RKO (cell line): ENCODE measurements at regions not wholly inside any gene's neighbourhood (a gene's known extent, or its start where the extent isn't known, plus 50 kb on each side); places are given as distances from the start of the nearest gene placed in this dataset.

Experiments used
- DNase-seq: peaks from one replicate; pipeline ENCODE4 v3.0.0-alpha.2; 2016; ENCODE audit warnings: low spot score

DNA sequence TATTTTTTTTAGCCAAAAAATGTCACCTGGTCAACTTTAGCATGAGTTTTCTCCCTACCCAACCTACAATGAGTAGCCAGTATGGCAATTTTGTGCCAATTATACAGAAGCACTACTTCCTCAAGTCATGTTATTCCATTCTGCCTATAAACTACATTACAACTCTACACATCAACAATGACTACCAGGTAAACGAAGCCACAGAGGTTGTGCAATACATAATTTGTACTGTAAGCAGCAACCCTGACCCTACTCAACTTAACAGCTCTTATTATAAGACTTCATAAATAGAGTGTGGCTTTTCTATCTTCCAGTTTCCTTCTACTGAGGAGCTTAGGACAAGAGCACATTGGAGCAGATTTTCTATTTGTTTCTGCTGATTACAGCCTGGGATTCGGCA, 160.5 kb downstream of the HS3ST1 start:
- DNase-seq: no peak

DNA sequence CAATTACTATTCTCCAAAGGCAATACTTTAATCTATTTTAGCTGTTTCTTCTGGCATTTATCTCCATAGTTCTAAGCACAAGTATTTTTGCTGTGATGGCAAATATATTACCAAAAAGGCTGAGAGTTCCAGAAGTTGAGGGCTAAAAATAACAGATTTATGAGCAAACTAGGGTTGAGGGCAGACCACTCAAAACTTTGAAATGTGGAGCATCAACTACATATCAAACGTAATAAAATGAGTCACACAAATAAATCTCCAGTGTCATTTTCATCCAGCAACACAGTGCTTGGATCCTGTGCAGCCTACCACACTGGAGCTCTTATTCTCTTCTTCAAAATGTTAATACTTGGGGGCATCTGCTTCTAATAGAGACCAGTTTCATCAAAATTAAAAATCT, 163.9 kb downstream of the HS3ST1 start:
- no peak for DNase-seq

DNA sequence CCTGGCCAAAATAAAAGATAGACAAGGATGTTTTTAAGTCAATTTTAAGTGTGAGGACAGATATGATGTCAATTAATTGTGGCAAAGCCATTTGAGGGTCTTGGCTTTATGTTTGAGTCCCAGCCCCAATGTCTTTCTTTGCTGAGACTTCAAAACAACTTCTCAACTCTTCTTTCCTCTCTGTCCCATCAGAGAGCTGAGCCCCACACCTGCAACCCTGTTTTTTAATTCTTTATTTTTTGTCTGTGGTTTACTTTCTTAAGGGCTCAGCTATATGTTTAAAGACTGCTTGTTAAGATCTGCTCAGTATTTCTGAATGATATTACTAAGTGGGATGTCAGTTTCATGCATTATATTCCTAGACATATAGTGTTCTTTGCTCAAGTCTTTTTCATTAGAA, 164.3 kb downstream of the HS3ST1 start:
- no peak for DNase-seq

DNA sequence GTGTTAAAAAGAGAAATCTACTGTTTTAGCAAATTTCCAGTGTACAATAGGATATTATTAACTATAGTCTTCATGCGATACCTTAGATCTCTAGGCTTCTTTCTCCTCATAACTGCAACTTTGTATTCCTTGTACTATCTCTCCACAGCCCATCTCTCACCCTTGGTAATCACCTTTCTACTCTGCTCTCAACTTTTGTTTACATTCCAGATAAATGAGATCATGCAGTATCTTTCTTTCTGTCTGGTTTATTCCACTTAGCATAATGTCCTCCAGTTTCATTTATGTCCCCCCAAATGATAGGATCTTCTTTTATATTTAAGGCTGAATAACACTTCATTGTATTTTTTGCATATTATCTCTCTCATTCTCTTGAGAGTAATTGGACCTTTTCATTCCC, 165.5 kb downstream of the HS3ST1 start:
- DNase-seq: no peak

DNA sequence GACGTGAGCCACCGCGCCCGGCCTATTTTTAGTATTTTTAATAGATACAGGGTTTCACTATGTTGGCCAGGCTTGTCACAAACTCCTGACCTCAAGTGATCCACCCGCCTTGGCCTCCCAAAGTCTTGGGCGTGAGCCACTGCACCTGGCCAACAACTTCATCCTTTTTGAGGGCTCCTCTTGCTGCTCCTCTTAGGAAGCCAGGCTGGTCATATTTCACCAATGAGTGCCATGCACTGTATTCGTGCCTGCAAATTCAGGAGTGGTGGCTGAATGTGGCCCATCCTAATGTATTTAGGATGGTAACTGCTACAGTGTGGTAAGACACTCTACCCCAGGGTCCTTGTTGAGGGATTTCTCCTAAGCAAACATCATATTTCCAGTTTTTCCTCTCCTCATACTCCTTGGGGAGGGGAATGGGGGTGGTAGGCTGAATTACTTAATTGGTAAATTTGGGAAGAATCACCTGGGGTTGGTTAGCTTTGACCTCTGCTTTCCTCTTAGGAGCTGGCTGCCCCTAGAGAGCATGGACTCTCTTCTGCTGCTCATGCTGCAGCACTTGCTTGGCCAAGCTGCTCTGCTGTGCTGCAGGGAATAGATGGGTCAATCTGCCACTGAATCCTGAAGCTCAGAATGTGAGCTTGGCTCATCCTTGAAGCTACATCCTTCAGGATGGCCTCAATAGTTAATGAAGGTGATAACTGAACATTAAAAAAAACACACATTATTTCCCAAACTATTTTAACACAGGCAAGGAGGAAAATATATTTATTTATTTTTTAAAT, 167.4 kb downstream of the HS3ST1 start:
- no peak for DNase-seq

DNA sequence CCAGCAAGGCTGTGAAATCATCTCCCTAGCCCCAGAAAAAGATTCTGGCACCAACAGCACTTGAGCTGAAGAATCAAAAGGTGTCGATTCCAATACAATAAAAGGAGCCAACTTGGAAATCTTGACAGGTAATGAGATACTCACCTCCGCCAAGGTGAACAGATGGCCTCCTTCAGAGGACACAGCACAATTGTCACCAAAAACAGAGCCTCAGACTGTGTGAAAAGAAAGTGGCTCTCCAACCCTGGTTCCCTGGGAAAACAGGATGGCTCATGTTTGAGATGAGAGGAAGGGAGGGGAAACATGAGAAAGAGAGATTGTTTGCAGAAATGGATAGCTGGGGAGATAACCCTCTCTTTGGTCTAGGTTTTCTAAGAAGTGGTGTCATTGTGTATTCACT, 168.9 kb downstream of the HS3ST1 start:
- no peak for DNase-seq

DNA sequence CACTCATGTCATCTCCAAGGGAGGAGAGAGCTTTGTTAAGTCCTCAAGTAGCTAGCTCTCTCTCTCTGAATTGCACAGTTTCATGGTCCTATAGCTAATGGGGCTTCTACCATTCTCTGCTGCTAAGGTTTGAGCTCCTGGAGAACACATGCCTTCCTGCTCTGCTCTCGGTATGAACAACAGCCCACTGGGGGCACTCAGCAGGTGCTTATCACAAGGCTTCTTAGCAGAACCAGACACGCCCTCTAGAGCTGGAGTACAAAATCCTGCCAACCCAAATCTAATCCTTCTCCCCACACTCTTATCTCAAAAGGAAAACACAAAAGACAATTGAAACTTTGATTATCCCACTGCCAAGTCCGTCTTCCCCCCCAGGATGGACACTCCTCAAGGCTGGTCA, 176.5 kb downstream of the HS3ST1 start:
- DNase-seq: no peak

DNA sequence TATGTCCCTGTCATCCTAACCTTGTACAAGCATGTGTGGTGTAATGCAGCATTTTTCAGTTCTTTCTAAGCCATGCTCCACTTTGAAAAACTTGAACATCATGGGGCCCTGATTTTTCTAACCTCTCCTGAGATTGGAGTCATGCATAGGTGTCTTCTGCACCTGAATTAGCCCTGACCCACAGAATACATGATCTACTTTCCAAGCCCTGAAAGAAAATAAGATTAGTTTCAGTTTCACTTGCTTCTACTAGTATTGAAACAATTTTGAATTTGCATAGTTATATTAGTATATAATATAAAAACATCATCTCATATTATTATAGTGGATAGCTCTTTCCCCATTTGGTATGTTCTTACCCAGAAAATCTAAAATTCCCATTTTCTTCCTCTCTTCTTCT, 178.2 kb downstream of the HS3ST1 start:
- no peak for DNase-seq

DNA sequence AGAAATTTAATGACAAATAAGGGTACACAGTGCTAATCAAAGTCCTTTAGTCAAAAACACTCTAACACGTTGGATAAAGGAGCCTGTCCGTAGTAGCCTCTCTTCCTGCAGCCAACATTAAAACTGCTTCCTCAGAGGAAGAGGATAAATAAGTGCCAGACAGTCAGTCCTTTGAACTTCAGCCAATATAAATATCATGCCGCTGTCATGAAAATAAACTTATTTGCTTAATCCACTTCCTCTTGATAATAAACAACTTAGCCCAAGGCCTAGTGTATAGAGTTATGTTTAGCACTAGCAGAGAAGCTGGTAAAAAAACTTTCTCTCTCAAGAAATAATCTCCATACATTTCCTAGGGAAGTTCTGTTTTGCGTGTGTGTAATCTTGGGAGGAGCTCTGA, 196.7 kb downstream of the HS3ST1 start:
- no peak for DNase-seq

DNA sequence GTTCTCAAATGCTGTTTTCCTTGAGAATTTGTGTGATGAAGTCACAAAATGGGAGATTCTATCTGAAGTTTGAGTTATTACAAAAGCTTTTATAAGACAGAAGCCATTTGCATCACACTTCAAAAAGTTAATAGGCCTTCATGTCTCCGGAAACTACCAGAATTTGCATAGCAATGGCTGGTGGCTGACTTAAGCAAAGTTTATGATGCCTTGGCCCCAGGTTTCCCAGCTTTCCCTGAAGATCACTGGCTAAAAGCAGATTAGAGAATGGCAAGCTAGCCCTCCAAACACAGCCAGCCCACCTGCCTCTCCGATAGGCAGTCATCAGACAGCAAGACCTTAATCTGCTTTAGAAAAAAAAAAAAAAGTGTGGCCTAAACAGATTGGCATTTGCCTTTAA, 197.8 kb downstream of the HS3ST1 start:
- DNase-seq: no peak

DNA sequence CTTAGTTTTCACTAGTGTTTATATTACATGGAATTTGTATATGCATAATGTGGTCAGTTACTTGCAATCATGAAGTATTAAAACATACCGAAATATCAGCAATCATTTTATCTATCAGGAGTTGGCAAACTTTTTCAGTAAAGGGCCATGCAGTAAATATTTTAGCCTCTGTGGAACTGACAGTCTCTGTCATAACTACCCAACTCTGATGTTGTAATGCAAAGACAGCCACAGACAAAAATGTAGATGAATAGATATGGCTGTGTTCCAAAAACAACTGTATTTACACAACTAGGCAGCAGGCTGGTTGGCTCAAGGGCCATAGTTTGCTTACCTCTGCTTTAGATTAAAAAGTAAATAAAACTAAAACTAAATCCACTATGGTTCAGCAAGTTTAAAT, 200.2 kb downstream of the HS3ST1 start:
- DNase-seq: no peak

DNA sequence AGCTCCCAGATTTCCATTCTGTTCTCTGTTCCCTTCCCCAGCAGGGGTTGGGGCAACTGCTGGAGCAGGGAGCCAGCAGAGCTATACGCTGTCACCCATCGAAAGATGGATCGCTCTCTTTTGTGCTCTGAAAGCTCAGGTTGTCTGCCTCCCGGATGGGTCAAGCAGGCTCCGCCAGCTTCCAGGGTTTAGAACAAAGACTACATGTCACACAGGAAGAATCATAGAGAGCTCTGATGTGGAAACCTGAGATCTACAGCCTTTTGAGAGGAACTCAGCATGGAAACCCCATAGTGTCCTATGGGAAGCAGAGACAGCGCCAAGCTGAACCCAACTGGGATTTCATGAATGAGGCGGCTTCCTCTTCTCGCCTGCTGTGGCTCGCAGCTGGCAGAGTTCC, 205.4 kb downstream of the HS3ST1 start:
- no peak for DNase-seq

DNA sequence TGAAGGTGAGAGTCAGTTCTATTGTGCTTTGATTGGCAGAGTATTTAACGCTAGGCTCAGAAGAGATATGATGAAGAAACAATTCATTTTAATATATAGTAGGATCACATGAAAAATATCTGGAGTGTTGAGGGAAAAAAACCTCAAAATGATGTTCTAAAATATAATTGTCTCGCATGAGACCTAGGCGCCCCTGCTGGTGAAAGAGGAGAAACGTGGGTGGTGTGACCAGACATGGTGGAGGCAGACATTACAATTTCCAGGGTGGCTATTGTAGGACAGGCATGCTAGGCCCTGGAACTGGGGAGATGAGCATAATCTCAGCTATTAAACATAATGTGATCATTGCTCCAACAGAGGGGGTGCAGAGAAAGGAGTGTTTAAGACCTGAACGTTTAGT, 210.0 kb downstream of the HS3ST1 start:
- no peak for DNase-seq

DNA sequence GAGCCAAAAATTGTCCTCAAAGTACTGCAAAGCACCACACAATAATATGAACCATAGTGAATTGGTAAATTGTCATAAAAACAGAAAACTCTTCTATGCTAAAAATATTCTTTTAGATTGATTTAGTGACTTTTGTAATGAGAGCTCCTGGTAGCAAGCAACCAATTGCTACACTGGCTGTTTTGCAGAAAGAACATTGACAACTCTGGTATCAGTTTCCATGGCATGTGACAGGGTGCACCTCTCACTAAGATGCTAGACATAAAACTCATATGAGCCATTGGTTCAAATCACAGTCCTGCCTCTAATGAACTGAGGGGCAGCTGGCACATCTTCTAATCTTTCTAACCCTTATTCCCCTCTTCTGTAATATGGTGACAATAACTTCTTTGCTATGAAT, 212.2 kb downstream of the HS3ST1 start:
- no peak for DNase-seq

DNA sequence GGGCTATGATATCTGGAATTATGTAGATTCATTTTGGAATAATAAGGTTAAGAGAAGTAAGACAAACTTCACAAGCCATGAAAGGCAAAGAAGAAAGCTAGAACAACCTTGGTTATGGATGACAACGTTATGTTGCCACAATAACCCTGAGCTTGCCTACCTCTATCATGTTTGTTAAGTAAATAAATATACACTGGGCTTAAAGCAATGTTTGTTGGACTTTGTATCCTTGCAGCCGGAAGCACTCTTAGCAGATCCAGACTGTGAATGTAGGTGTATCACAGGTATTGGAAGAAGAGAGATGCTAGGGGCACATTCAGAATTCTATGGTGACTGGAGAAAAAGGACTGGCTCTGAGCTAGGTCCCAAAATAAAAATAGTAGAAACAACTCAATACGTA, 214.4 kb downstream of the HS3ST1 start:
- DNase-seq: no peak

DNA sequence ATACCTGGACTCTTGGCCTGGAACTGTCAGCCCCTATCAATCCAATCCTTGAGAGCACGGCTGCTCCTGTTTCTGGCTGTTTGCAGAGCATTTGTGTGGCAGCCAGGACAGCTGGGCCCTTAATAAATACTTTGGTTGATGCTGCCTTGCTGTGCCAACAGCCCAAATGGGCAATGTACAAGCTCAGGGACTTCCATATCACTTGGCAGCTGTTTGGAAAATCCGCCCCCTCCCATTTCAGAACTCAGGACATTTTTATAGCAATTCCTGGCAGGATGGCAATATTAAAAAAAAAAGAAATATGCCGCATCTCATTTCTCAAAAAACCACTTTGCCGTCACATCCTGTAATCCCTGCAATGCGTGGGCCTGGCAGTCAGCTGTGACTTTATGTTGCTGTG, 218.9 kb downstream of the HS3ST1 start:
- no peak for DNase-seq

DNA sequence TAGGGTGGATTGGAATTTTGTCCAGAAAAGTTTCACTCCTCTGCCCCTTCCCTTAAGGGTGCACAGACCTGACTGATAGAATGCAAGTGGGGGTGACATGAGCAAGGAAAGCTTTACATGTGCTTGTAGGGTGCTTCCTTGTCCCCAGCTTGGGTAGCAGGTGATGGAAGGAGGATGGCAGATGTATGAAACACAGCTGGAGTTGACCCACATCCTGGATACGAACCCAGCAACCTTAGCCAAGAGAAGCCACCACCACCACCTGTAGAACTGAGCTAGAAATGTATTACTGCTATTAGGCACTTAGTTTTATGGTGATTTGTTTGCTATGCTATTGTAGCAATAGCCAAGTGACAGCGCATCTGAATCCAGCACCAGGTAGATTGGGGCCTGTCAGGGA, 227.4 kb downstream of the HS3ST1 start:
- no peak for DNase-seq

DNA sequence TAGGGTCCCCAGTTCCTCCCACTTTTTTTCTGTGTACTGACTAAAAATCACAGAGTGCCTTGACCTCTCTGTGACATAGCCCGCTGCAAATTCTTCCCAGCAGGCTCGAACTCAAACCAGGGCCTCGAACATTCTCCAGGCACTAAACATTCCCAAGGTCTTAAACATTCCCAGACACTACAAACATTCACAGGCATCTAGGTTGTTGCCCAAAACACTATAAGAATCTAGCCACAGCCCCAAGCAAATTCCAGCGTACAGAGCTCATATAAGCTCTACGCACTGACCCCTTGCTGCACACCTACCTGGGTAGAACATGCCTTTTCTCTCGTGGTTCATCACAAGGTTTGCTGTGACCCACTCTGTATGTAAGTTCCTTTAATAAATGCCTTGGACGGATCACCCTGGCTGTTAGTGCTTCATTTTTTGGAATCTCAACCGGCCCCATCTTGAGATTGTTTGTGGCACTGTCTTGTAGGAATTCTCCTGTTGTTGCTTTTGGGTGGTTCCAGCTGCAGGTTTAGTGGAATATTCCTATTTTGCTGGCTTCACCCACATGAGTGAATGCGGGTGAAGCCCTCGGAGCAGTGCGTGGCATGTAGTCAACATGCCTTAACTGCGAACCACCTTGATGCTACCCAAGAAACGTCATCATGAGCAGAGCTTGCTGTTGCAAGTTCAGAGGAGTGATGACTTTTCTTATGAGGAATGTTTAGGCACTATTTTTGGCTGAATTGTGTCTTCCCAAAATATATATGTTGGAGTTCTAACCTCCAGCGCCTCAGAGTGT, 230.0 kb downstream of the HS3ST1 start:
- DNase-seq: no peak

DNA sequence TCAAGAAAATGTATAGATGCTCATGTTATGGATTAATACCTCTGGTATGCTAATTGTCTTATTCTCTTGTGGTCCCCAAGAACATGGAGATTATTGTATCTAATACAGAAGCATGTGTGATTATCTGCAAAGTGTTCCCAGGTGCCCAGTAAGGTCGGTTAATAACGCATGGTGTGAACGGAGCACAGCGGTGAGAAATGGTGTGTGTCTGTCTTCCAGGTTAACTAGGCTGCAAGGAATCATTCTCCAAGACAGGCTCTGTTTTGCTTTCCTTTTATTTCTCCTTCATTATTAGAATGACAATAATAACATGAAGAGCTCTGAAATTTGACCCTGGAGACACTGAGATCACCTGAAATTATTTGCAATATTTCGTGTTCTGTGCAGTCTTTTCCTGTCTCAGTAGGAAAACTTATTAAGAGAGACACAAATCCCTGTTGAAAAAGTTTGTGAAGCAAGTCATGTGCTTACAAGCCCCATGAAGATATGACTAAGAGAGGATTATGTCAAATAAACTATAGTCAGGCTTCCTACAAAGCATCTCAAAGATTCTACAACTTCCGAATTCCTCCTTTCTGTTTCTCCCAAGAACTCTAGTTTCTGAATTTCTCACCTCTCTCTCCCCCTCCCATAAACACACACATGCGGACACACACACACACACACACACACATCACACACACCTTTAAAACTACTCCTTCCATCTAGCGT, 230.9 kb downstream of the HS3ST1 start:
- no peak for DNase-seq

DNA sequence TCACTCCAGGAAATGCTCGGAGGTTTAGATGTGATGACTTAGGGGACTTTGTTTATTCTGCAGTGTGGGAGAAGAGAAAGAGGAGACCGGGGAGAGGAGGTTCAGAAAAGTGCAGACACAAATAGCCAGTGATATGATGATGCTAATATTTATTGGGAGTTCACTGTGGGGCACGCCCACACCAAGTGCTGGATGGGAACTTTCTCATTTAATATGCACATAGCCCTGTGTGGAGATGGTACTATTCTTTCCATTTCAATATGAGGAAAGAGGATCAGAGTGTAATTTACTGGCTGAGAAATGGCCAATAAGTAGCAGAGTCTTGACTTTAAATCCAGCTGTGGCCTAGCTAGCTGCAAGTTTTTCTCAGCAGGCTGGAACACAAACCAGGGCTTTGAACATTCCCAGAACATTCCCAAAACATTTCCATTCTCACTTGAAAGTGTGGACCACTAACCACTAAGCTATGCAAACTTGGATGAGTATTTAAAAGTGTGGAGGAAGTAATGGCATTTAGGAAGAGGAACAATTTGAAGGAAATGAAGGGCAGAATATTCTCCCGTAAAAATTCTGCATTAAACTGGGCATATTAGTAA, 231.7 kb downstream of the HS3ST1 start:
- no peak for DNase-seq

DNA sequence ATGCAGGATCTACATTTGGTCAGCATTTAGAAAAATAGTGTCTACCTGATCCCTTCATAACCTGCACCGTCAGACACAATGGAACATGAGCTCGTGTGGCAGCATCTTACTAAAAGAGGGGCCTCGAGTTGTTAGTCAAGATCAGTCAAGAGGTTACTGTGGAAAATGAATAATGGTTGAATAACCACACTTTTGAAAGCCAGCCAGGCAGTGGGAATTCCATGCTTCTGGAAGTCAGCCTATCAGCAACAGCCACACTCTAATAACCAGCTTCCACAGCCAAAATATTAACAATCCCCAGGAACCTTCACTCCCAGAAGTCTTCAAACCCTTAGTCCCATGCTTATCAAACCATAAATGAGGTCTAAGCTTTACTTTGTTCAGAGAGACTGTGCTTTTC, 234.3 kb downstream of the HS3ST1 start:
- no peak for DNase-seq

DNA sequence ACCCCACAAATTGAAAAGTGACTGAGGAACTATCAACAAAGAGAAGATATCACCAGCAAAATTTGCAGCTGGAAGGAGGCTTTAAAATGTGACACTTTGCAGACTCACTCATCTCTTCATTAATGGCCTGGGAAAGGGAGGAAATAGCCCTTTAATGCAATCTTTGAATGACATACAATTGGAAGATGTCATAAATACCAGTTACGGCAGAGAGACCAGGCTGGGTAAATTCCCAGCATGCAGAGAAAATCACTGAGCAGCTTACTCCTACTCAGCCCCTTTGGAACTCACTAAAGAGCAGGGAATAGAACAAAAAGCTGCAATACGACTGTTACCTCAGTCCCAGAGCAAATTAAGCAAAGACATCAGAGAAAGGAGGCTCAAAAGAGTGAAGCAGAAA, 238.9 kb downstream of the HS3ST1 start:
- no peak for DNase-seq

DNA sequence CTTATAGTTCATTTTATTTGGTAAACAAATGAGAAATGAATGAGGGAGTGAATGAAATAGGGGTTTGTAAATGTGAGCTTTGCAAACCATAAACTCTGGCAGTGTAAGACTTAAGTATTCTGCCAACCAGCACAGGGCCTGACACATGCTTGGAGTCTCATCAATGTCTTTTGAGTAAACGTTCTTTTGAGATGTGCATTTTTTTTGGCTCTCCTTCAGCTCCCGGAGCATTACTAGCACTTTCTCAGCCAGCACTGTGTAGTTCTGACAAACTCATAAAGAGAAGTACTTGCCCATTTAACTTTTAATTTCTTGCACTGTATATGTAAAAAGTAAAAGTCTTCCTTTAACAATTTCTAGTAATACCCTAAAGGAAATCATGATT, 245.3 kb downstream of the HS3ST1 start:
- no peak for DNase-seq
